ENCODE measurements at regions not wholly inside any gene's neighbourhood (a gene's known extent, or its start where the extent isn't known, plus 50 kb on each side); places are given as distances from the start of the nearest gene placed in this dataset.

DNA sequence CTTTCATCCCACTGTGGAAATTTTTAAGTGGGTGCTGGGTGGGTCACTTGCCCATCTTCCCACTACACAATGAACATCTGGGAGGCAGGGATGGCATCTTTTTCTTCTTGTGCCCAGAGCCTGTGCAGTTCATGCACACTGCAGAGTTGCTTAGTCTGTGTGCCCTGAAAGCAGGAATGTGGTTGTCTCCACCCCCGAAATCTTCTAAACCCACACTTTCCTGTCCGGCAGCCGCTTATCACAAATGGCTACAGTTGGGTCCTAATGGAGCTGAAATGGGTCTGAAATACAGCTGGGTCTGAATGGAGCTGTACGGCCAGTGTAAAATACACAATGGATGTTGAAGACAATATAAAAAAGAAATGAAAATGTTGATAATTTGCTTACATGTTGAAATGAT is 112.1 kb upstream of the PMEPA1 start:
- Mint-ChIP-seq H3K27me3 (ENCODE audit: low read depth in 2 of 2) (peaks cover 11 to 31% of the 10 kb centered on the region in 2 donors), H3K9me3 (no peaks in the 10 kb centered on the region), H3K36me3 (no peaks in the 10 kb centered on the region), H3K4me1 (no peaks in the 10 kb centered on the region), H3K4me3 (no peak overlapping the region), H3K27ac (no peak overlapping the region)
- intact Hi-C loops (cut with micrococcal nuclease) = no loop called here
- H3K9me3 ChIP-seq (ENCODE audit: control insufficient read depth, insufficient read depth, low read length) = no peaks in the 10 kb centered on the region
- no peak for TF ChIP-seq CTCF (IDR thresholded peaks at IDR 0.05)
- ATAC-seq (no peak), DNase-seq (no peak)
- no peaks in the 10 kb centered on the region for H3K27me3 ChIP-seq (ENCODE audit: control insufficient read depth, insufficient read depth, low read length)
- no peaks in the 10 kb centered on the region for H3K36me3 ChIP-seq (ENCODE audit: control insufficient read depth, insufficient read depth, low read length)
- H3K4me3 ChIP-seq (ENCODE audit: low read length) = no peak overlapping the region
- WGBS (ENCODE audit: insufficient coverage) = 71% methylated on average over 4 of the region's 4 CpGs
- H3K4me1 ChIP-seq (ENCODE audit: control insufficient read depth, insufficient read depth, low read length) = no peaks in the 10 kb centered on the region
- no peak overlapping the region for H3K27ac ChIP-seq (ENCODE audit: low read length)

DNA sequence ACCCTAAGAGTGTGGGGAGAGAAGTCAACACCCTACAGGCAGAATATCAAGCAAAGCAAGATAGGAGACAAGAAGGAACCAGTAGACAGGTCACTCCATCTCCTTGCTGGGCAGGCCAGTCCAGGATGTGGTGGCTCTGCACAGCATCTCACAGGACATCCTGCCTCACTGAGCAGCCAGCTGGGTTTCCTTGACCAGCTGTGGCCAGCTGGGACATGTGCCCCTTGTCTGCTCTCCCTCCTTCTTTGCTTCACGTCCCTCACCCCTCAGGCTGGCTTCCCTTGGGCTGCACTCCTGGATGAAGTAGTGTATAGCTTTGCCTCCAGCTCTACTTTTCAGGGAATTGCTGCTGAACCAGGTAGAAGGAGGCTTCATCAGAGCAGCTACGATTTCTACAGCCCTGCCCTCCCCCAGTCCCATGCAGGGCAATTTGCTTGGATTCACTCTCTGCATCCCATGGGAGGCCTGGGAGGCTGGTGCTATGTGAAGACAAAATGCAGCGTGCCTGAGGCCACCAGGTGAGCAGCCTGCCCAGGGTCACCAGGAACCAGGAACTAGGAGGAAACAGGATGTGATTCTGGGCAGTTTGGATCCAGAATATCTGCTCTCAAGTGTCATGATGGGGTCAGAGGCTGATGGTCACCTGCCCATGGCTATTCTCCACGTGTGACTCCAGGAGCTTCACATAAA is 110.0 kb upstream of the PMEPA1 start:
- intact Hi-C loops (cut with micrococcal nuclease) = no loop called here
- Histone ChIP-seq H3K9me3 (ENCODE audit: control insufficient read depth, insufficient read depth, low read length) (no peaks in the 10 kb centered on the region), H3K4me3 (ENCODE audit: low read length) (no peak overlapping the region), H3K36me3 (ENCODE audit: control insufficient read depth, insufficient read depth, low read length) (no peaks in the 10 kb centered on the region), H3K27ac (ENCODE audit: low read length) (no peak overlapping the region), H3K27me3 (ENCODE audit: control insufficient read depth, insufficient read depth, low read length) (no peaks in the 10 kb centered on the region), H3K4me1 (ENCODE audit: control insufficient read depth, insufficient read depth, low read length) (no peaks in the 10 kb centered on the region)
- no peaks in the 10 kb centered on the region for H3K36me3 Mint-ChIP-seq
- H3K9me3 Mint-ChIP-seq = no peaks in the 10 kb centered on the region
- 66% methylated on average over 4 of the region's 4 CpGs for WGBS (ENCODE audit: insufficient coverage)
- no peak for TF ChIP-seq CTCF (IDR thresholded peaks at IDR 0.05)
- ATAC-seq (peak in 1 of 3 donors; percentile 9), DNase-seq (no peak)
- H3K27me3 Mint-ChIP-seq (ENCODE audit: low read depth in 2 of 2) = peaks cover 12 to 25% of the 10 kb centered on the region in 2 donors
- H3K27ac Mint-ChIP-seq = no peak overlapping the region
- no peak overlapping the region for H3K4me3 Mint-ChIP-seq
- no peaks in the 10 kb centered on the region for H3K4me1 Mint-ChIP-seq

GRCh38 chr20:57819291-57819690 is 109.5 kb upstream of the PMEPA1 start:
- H3K9me3 Mint-ChIP-seq = no peaks in the 10 kb centered on the region
- no peak for DNase-seq
- intact Hi-C loops (cut with micrococcal nuclease) = no loop called here

More at GRCh38 chr20:57819291-57819690, 109.5 kb upstream of the PMEPA1 start:
- ATAC-seq = no peak
- H3K4me1 Mint-ChIP-seq = no peaks in the 10 kb centered on the region
- H3K36me3 Mint-ChIP-seq = no peaks in the 10 kb centered on the region
- 86% methylated on average over 11 of the region's 11 CpGs for WGBS (ENCODE audit: insufficient coverage)
- H3K27ac Mint-ChIP-seq = no peak overlapping the region
- Histone ChIP-seq H3K27me3 (ENCODE audit: control insufficient read depth, insufficient read depth, low read length) (no peaks in the 10 kb centered on the region), H3K9me3 (ENCODE audit: control insufficient read depth, insufficient read depth, low read length) (no peaks in the 10 kb centered on the region), H3K4me1 (ENCODE audit: control insufficient read depth, insufficient read depth, low read length) (no peaks in the 10 kb centered on the region), H3K27ac (ENCODE audit: low read length) (no peak overlapping the region), H3K4me3 (ENCODE audit: low read length) (no peak overlapping the region), H3K36me3 (ENCODE audit: control insufficient read depth, insufficient read depth, low read length) (no peaks in the 10 kb centered on the region)
- TF ChIP-seq CTCF (IDR thresholded peaks at IDR 0.05) = no peak
- H3K27me3 Mint-ChIP-seq (ENCODE audit: low read depth in 2 of 2) = peaks cover 16 to 30% of the 10 kb centered on the region in 2 donors
- H3K4me3 Mint-ChIP-seq = no peak overlapping the region

All from natural killer cell (primary cell).